ENCODE measurements at regions not wholly inside any gene's neighbourhood (a gene's known extent, or its start where the extent isn't known, plus 50 kb on each side); places are given as distances from the start of the nearest gene placed in this dataset.
"Not testable (repeated sequence)": the region's sequence is repeated elsewhere in the genome, so short reads cannot be mapped to it uniquely, and the experiment has no call there.

- TF ChIP-seq CTCF (IDR thresholded peaks at IDR 0.05): no peak
- DNase-seq (ENCODE audit: low spot score) (no peak), ATAC-seq (ENCODE audit: low FRiP score) (peak; percentile 32)
Observed at GRCh38 chr13:62418376-62418775, 1002.7 kb upstream of the PCDH20 start.

GRCh38 chr13:62407871-62408270, 992.2 kb upstream of the PCDH20 start:
- DNase-seq (ENCODE audit: low spot score) (no peak), ATAC-seq (ENCODE audit: low FRiP score) (no peak)
- TF ChIP-seq CTCF (IDR thresholded peaks at IDR 0.05): no peak

- no peak for DNase-seq (ENCODE audit: low spot score)
- ATAC-seq (ENCODE audit: low FRiP score): no peak
- TF ChIP-seq CTCF (IDR thresholded peaks at IDR 0.05): no peak
Observed at GRCh38 chr13:62388515-62388914, 972.9 kb upstream of the PCDH20 start.

- ATAC-seq (ENCODE audit: low FRiP score) (no peak), DNase-seq (ENCODE audit: low spot score) (no peak)
- TF ChIP-seq CTCF (IDR thresholded peaks at IDR 0.05): no peak
Observed at GRCh38 chr13:62387647-62388046, 972.0 kb upstream of the PCDH20 start.

GRCh38 chr13:62379241-62379640, 963.6 kb upstream of the PCDH20 start:
- not testable (repeated sequence) for ATAC-seq (ENCODE audit: low FRiP score); DNase-seq (ENCODE audit: low spot score)

GRCh38 chr13:62377838-62378237, 962.2 kb upstream of the PCDH20 start:
- TF ChIP-seq CTCF (IDR thresholded peaks at IDR 0.05): no peak
- DNase-seq (ENCODE audit: low spot score) (no peak), ATAC-seq (ENCODE audit: low FRiP score) (no peak)

- TF ChIP-seq CTCF (IDR thresholded peaks at IDR 0.05): no peak
- ATAC-seq (ENCODE audit: low FRiP score) (no peak), DNase-seq (ENCODE audit: low spot score) (no peak)
Observed at GRCh38 chr13:62375653-62376052, 960.0 kb upstream of the PCDH20 start.

- no peak for DNase-seq (ENCODE audit: low spot score)
- no peak for TF ChIP-seq CTCF (IDR thresholded peaks at IDR 0.05)
- no peak for ATAC-seq (ENCODE audit: low FRiP score)
Observed at GRCh38 chr13:62371737-62372136, 956.1 kb upstream of the PCDH20 start.

GRCh38 chr13:62367971-62368370, 952.3 kb upstream of the PCDH20 start:
- not testable (repeated sequence) for ATAC-seq (ENCODE audit: low FRiP score); DNase-seq (ENCODE audit: low spot score)

Measured in omental fat pad (tissue), 3 donors.